NCI-H1417 (cell line): ENCODE measurements at regions not wholly inside any gene's neighbourhood (a gene's known extent, or its start where the extent isn't known, plus 50 kb on each side); places are given as distances from the start of the nearest gene placed in this dataset.
"Not testable (repeated sequence)": the region's sequence is repeated elsewhere in the genome, so short reads cannot be mapped to it uniquely, and the experiment has no call there.

Experiments
- DNase-seq, 3 experiments: peaks; one replicate each; lab custom pipeline; 2025; lab: John Stamatoyannopoulos, UW

- DNase-seq = no peak
Observed at GRCh38 chr12:131192951-131193350, 239.2 kb downstream of the ADGRD1 start.

- DNase-seq = peak in 1 of 3 experiments; percentile 4
Observed at GRCh38 chr12:131194166-131194565, 240.5 kb downstream of the ADGRD1 start.

- no peak for DNase-seq
Observed at GRCh38 chr12:131195796-131196195, 242.1 kb downstream of the ADGRD1 start.

GRCh38 chr12:131196220-131196619, 242.5 kb downstream of the ADGRD1 start:
- no peak for DNase-seq

- DNase-seq = no peak
Observed at GRCh38 chr12:131197490-131197889, 243.8 kb downstream of the ADGRD1 start.

GRCh38 chr12:131199221-131199620, 245.5 kb downstream of the ADGRD1 start:
- no peak for DNase-seq

GRCh38 chr12:131201912-131202311, 248.2 kb downstream of the ADGRD1 start:
- DNase-seq = not testable (repeated sequence)

- DNase-seq = no peak
Observed at GRCh38 chr12:131202592-131203378, 249.1 kb downstream of the ADGRD1 start.

GRCh38 chr12:131203666-131204415, 250.1 kb downstream of the ADGRD1 start:
- DNase-seq = no peak

- DNase-seq = no peak
Observed at GRCh38 chr12:131204416-131205274, 250.9 kb downstream of the ADGRD1 start.

GRCh38 chr12:131205275-131205933, 251.7 kb downstream of the ADGRD1 start:
- not testable (repeated sequence) for DNase-seq

- not testable (repeated sequence) for DNase-seq
Observed at GRCh38 chr12:131206630-131207299, 253.1 kb downstream of the ADGRD1 start.

GRCh38 chr12:131207300-131207660, 253.6 kb downstream of the ADGRD1 start:
- not testable (repeated sequence) for DNase-seq

- DNase-seq = not testable (repeated sequence)
Observed at GRCh38 chr12:131207841-131208240, 254.1 kb downstream of the ADGRD1 start.

- DNase-seq = no peak
Observed at GRCh38 chr12:131208425-131208824, 254.7 kb downstream of the ADGRD1 start.

- DNase-seq = no peak
Observed at GRCh38 chr12:131209082-131210070, 255.7 kb downstream of the ADGRD1 start.

- no peak for DNase-seq
Observed at GRCh38 chr12:131210506-131211339, 257.0 kb downstream of the ADGRD1 start.

- DNase-seq = no peak
Observed at GRCh38 chr12:131211340-131211938, 257.7 kb downstream of the ADGRD1 start.
